Suppressor macrophage treated with lipopolysaccharide for 1 hour (primary cell): ENCODE measurements at regions not wholly inside any gene's neighbourhood (a gene's known extent, or its start where the extent isn't known, plus 50 kb on each side); places are given as distances from the start of the nearest gene placed in this dataset.
"Not testable (repeated sequence)": the region's sequence is repeated elsewhere in the genome, so short reads cannot be mapped to it uniquely, and the experiment has no call there.

Experiments
- DNase-seq, 3 donors: peaks; one replicate each; pipeline ENCODE4 v3.0.0-alpha.2; 2020 to 2022

GRCh38 chr5:8491254-8491653 is 622.3 kb downstream of the MTRR start:
- DNase-seq, result no peak

- DNase-seq, result peak in 2 of 3 donors; percentile 9 to 22
Measured at GRCh38 chr5:8493176-8493575, 624.2 kb downstream of the MTRR start.

GRCh38 chr5:8500426-8500825 is 631.5 kb downstream of the MTRR start:
- DNase-seq, result no peak

- DNase-seq, result no peak
Measured at GRCh38 chr5:8505196-8505595, 636.2 kb downstream of the MTRR start.

DNA sequence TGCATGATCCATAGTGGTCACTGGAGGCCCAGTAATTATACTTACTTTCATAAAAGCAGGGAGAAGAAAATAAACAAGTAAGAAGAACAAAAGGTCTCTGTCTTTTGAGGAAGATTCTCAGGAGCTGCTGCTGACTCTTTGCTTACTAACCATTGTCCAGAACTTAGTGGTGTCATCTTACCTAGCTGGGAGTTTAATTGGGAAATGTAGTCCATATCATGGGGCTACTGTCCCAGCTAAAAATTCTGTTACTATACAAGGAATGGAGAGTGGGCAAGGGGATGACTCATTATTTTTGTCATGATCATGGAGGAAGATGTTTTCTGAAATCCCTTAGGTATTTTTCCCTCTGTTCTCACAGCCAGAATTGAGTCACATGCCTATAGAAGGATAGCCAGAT is 639.3 kb downstream of the MTRR start:
- no peak for DNase-seq

DNA sequence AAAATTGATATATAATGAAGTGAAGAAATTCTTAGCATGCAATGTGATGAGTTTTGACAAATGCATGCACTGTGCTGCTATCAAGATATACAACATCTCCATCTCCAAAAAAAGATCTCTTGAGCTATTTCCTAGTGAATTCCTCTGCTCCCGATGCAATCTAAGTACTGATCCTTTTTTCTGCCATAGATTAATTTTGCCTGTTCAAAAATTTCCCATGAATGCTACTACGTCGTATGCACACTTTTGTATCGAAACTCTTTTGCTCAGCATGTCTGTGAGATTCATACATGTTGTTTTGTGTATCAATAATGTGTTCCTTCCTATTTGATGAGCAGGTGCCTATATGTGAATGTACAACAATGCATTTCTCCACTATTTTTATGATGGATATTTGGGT is 647.4 kb downstream of the MTRR start:
- DNase-seq, result no peak

DNA sequence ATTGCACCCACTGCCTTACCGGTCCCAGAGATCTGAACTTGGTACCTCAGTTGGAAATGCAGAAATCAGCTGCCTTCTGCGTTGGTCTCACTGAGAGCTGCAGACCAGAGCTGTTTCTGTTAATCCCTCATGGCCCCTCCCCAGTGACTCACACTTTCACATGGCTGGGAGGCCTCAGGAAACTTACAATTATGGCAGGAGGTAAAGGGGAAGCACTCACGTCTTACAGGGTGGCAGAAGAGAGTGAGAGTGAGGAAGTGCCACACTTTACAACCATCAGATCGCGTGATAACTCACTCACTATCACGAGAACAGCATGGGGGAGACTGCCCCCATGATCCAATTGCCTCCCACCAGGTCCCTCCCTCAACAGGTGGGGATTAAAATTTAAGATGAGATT is 648.5 kb downstream of the MTRR start:
- peak in 2 of 3 donors; percentile 1 for DNase-seq

DNA sequence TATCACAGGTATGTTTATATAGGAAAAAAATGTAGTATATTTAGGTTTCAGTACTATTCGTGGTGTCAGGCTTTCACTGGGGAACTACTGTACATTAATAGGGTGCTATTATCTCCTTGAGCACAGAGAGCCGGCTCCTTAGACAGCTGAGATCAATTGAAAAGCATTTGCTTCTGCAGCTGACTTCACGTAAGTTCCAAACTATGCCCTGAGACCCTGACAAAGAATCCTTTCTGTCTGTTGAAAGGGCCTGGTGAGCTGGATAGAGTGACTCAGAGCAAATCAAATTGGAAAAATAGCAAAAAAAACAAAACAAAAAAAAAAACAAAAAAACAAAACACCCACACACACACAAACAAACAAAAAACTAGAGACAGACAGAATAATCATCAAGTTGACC is 652.0 kb downstream of the MTRR start:
- DNase-seq, result no peak

DNA sequence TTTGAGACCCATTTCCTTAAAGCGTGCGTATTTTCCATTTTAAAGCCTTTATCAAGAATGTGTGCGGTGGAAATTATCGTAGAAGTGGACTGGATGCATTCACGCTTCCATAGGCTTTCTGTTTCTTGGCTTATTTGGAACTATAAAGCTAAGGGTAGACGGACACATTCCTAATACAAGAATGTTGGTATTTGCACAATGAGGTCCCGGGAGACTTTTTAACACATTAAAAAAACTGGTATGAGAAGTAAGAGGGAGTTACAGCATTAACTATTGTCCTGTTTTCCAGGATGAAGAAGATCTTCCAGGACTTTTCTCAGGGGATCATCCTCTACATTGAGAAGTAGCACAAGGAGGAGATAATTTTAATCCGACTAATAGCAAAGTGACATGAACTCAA is 653.0 kb downstream of the MTRR start:
- DNase-seq, result no peak

DNA sequence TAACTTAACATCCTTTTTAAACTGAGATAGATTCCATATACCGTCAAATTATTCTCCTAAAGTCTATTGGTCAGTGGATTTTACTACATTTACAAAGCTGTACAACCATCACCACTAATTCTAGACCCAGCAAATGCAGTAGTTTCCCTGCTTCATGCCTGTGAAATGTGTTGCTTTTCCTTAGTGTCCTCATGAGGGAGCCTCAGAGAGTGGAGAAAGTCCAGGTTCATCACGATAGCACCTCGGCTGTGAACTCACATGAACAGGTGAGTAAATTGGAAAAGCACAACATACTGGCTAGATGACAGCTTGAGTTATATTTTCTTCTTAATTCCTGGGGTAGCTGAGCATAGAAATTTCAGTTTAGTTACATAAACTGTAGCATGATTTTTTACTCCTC is 653.7 kb downstream of the MTRR start:
- DNase-seq, result no peak

- no peak for DNase-seq
Measured at GRCh38 chr5:8523501-8523900, 654.6 kb downstream of the MTRR start.

DNA sequence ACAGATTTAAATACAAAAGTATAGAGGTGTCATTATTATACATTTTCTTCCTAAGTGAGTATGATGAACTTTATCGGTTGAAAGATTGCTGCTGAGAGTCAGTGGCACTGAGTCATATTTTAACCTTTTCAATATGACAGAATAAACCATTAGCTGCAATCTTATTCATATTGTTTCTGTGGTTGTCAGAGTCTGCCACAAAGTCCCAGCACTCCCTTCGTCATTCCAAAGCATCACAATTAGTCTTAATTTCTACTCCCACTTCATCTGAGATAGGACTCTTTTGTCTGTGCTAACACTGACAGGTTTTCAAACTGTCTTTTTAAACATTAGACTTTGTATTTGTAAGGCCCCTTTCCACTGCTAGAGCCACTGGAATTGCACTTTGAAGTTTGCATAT is 656.9 kb downstream of the MTRR start:
- no peak for DNase-seq

DNA sequence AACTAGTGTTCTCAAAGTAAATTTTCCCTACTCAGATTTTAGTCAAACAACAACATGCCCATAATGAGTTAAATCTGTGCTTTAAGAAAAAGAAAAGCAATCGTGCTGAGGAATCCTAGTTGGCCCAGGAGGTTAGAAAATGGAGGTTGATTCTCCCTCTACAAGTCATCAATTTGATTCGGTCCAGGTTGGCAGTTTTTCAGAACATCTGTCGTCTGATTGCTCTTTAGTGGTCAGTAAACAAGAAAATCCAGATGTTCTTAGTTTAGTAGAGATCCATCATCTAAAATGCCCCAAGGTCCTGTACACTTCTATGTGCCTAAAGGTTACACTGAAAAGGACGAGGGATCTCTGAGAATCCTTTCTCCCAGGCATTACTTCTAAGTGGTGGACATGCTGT is 659.2 kb downstream of the MTRR start:
- DNase-seq, result no peak

DNA sequence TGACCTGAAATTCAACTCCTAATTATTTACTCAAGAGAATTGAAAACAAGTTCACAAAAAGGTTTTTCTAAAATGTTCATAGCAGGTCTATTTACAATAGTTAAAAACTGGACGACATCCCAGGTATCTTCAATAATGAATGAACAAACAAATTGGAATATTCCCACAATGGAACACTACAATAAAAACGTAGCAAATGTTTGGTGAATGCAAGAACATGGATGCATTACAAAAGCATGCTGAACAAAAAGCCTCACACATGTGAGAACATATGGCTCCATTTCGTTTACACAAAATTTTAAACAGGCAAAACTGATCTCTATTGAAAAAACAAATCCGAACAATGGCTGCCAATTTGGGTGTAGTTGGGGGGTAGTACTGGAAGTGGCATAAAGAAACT is 669.9 kb downstream of the MTRR start:
- no peak for DNase-seq

DNA sequence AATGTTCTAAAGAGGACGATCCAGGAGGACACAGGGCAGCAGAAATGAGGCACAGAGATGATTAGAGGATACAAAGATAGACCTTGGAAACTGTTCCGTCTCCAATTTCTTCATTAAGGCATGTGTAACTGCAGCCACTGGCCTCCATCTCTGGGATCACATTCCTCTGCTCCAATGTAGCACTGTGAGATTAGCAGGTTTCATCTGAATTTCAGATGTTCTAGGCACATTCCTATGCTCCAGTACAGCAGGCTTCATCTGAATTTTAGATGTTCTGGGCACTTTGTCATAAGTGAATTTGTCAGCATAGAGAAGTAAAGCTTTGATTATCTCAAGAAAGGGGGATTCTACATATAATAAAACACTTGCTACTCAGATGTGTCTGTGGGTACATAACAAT is 671.4 kb downstream of the MTRR start:
- DNase-seq, result no peak

DNA sequence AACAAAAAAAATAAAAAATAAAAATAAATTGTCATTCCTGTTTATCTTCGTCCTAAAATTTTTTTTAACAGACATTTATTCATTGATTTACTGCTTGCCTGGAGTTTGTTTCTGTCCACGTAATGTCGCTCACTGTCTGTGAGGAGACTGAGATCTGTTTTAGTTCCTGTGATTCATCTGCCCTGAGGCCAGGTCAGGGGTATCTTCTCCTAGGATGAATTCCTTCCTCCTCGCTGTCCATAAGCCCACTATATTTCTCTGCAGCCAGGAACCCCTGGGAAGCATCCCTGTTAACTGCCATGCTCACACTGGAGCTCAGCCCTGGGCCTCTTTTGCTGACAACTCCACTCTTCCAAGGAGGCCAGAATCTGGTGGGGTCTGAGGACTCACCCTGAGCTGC is 682.0 kb downstream of the MTRR start:
- DNase-seq, result no peak

DNA sequence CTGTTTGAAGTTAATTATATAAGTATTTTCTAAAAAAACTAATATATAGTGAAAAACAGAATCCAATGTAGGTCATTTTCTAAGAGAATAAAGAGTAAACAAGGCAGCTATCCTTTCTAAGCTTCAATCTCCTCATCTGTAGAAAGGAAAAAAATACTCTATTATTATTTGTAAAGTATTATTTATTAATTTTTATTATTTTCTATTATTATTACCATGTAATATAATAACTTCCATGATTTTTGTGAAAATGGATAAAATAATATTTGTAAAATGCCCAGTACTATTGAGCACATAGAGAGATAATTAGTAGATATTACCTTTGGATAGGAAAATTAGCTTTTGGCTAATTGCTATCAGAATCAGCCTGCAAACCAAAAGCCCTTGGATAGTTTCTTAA is 684.4 kb downstream of the MTRR start:
- DNase-seq, result no peak

DNA sequence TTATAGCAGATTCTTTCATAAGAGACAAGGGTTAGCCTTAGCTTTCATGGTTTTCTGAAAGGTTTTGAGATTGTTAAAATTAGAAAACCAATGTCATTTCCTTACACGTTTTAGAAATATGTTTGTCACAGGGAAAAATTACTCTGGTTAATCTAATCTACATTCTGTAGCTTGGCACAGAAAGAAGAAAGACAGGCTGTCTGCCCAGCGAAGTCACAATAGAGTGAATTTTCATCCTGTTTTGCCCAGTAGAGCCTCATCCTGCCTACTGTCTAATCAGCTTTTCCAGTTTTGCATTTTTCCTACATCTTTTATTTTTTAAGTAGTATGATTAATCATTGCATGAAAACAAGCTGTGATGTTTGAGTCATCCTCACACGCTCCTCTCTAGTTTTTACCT is 688.8 kb downstream of the MTRR start:
- no peak for DNase-seq

- DNase-seq, result no peak
Measured at GRCh38 chr5:8560776-8561175, 691.8 kb downstream of the MTRR start.

- DNase-seq, result no peak
Measured at GRCh38 chr5:8561224-8561840, 692.4 kb downstream of the MTRR start.

GRCh38 chr5:8561854-8562253 is 692.9 kb downstream of the MTRR start:
- DNase-seq, result no peak

DNA sequence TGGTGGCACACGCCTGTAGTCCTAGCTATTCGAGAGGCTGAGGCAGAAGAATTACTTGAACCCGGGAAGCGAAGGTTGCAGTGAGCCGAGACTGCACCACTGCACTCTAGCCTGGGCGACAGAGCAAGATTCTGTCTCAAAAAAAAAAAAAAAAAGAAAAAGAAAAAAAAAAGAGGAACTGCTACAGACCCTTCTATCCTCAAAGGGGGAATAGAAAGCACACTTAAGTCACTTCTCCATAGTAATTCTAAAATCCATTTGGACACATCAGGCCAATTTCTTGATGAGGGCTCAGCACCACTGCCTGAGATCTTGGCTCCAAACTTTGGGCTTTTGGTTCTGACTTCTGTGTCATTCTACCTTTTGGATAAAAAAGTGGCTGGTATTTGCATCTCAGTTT is 694.6 kb downstream of the MTRR start:
- not testable (repeated sequence) for DNase-seq

DNA sequence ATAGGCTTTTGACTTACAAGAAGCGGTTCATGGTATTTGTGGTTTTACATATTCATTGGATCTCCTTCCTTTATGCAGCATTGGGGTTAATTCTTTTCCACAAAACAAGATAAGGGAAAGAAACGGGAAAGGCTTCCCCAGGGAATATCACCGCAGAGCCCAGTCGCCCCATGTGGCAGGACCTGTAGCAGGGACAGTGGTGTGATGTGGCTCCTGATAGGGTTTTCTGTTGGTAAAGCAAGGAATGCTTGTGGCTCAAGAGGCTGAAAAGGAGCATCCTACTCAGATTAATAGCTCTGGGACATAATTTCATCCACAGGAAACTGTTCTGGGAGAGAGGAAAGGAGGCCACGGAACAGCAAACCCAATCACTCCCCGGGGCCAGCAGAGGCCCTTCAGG is 699.9 kb downstream of the MTRR start:
- DNase-seq, result no peak

GRCh38 chr5:8570528-8570927 is 701.6 kb downstream of the MTRR start:
- DNase-seq, result no peak

GRCh38 chr5:8576178-8576577 is 707.2 kb downstream of the MTRR start:
- no peak for DNase-seq

DNA sequence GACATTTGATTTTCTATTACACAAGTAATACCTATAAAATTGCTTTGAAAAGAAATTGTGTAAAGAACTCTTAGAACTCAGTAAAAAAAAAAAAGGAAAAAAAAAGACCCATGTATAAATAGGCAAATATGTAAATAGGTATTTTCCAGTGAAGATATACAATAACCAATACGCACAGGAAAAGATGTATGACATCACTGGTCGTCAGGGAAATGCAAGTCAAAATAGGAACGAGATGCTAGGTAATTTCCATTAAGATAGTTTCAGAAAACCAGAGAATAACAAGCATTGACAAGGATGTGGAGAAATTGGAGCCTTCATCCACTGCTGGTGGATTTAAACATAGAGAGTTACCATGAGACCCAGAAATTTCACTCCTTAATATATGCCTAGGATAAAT is 708.8 kb downstream of the MTRR start:
- no peak for DNase-seq
